ACHN (cell line): ENCODE measurements at regions not wholly inside any gene's neighbourhood (a gene's known extent, or its start where the extent isn't known, plus 50 kb on each side); places are given as distances from the start of the nearest gene placed in this dataset.
"Not testable (repeated sequence)": the region's sequence is repeated elsewhere in the genome, so short reads cannot be mapped to it uniquely, and the experiment has no call there.

Source experiments
- DNase-seq: peaks from one replicate; pipeline ENCODE4 v3.0.0-alpha.2; 2015
- in situ Hi-C: cut with HindIII; loops from 2 replicates; pipeline ENCODE4 v1.10.0; 2017; ENCODE audit warnings: low sequenced_read_pairs, low pct_ligation_motif_present, low pct_unique_long_range_greater_than_20kb

GRCh38 chr2:129190494-129190893 is 789.0 kb upstream of the RAB6C start:
- no peak for DNase-seq
- in situ Hi-C loops, result no loop called here

DNA sequence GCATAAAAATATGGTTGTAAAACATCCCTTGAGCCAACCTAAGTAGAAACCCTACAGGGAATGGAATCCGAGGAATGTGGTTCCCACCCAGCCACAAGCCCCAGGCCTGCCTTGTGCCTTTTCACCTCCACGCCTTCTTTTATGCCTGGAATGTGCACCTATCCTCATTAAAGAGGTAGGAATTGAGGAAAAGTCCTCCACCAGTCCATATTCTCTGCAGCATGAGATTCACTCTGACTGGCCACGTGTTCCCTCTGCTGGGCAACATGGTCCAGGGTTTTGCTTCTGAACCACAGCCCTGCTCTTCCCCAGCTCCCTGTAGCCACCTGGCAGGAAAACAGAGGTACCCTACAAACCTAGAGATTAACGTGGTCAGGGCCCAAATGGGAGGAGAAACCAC is 787.9 kb upstream of the RAB6C start:
- DNase-seq, result peak; percentile 7
- in situ Hi-C loops, result no loop called here

- in situ Hi-C loops, result no loop called here
These were observed 787.3 kb upstream of the RAB6C start for GRCh38 chr2:129192117-129192516.

GRCh38 chr2:129192841-129193253 is 786.6 kb upstream of the RAB6C start:
- DNase-seq, result no peak
- in situ Hi-C loops, result no loop called here

More at GRCh38 chr2:129192117-129192516, 787.3 kb upstream of the RAB6C start:
- no peak for DNase-seq

- DNase-seq, result no peak
These were observed 785.5 kb upstream of the RAB6C start for GRCh38 chr2:129193961-129194360.

DNA sequence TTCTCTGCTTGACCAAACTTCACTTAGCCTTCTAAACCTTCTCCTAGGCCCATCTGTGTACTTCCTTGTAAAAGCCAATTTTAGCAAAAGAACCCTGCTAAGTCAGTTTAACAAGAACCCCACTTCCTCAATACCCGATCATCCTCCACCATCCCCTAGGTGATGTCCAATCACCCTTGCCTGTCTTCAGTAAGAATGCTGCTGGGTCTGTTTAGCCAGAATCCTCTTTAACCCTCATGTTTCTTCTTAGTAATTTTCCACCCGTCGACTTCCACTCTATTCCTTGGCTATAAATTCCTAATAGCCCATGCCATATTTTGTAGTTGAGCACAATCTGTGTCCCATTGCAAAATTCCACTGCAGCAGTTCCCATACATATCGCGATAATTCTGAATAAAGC is 780.0 kb upstream of the RAB6C start:
- no peak for DNase-seq
- in situ Hi-C loops, result no loop called here

More at GRCh38 chr2:129193961-129194360, 785.5 kb upstream of the RAB6C start:
- in situ Hi-C loops, result no loop called here

DNA sequence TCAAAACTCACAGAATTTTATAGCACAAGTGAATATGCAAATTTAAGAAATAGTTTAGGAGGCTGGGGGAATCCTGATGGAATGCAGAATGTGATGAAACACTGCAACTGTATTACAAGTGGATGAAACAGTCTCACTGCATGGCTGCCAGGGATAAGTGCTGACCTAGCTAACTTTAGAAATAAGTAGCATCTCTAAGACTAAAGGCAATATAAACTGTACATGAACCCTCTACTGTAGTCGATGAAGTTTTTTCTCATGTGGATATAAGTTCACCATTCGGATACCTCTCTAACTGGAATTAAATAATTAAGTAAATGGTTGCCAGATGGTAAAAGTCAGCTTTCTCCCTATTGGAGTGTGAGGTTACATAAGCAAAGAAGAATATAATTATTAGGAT is 777.8 kb upstream of the RAB6C start:
- in situ Hi-C loops, result no loop called here
- no peak for DNase-seq

GRCh38 chr2:129203331-129203730 is 776.1 kb upstream of the RAB6C start:
- no peak for DNase-seq
- in situ Hi-C loops, result no loop called here

- in situ Hi-C loops, DNase-seq: not testable (repeated sequence)
These were observed 774.9 kb upstream of the RAB6C start for GRCh38 chr2:129204581-129204980.

DNA sequence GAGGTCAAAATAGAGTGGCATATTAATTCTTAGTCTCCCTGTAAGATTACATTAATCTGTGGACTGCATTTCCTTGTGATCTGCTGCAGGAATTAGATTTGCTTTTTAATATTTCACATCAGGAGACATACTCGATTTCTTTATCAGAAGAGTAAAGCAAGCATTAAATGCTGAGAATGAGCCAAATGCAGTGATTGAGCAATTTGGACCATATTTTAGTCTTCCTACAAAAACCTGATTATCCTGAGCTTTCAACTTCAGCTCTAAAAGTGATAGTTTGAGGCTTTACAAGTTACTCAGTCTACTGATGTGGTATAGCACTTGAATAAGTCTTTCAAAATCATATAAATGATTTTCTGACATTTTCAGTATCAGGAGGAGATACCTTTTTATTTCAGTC is 774.3 kb upstream of the RAB6C start:
- no peak for DNase-seq
- in situ Hi-C loops, result no loop called here

DNA sequence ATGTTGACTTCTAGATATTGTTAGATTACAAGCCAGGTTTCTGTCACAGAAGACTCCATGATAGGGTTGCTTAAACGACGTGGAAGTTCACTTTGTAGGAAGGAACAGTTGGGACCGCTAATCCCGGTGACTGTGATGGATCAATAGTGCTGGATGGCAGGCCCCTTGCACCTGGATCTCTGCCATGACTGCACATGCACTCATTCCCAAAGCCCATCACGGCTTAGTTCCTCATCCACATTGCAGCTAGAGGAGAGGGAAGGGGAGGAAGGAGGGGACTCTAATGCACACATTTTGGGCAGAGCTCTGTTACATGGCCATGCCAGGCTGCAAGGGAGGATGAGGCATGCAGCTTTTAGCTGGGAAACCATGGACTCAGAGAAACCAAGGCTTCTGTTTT is 773.7 kb upstream of the RAB6C start:
- no peak for DNase-seq
- in situ Hi-C loops, result no loop called here

GRCh38 chr2:129212299-129212958 is 767.0 kb upstream of the RAB6C start:
- no peak for DNase-seq
- in situ Hi-C loops, result no loop called here

DNA sequence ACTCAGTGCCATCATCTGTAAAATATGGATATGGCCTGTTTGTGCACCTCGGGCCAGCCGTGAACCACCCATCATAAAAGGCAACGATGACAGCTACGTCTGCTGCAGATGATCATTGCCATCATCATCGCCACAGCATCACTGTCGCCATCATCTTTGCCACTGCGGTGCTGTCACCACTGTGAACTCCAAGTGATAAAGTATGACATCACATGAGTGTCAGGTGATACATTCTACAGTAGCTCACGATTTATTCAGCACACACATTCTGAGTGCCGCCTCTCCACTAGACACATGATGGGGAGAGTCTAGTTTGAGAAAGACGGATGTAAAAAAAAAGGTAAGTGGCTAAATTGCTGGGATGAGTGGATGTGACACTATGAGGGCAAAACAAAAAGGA is 755.4 kb upstream of the RAB6C start:
- in situ Hi-C loops, result no loop called here
- no peak for DNase-seq

GRCh38 chr2:129224486-129224885 is 755.0 kb upstream of the RAB6C start:
- no peak for DNase-seq
- in situ Hi-C loops, result no loop called here

DNA sequence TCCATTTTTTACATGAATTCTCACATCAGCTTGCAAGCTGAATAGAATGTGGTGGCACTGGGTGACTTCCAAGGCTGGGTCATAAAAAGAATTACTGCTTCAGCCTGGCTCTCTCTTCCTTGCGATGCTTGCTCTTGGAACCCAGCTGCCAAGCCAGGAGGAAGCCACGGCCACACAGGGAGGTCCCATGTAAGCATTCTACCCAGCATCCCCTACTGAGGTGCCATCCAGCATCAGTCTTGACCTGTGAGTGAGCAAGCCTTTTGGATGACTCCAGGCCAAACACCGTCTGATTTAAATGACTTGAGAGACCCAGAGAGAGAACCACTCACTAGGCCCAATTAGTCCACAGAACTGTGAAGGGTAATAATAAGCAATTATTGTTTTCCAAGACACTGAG is 750.3 kb upstream of the RAB6C start:
- in situ Hi-C loops, result no loop called here
- no peak for DNase-seq

DNA sequence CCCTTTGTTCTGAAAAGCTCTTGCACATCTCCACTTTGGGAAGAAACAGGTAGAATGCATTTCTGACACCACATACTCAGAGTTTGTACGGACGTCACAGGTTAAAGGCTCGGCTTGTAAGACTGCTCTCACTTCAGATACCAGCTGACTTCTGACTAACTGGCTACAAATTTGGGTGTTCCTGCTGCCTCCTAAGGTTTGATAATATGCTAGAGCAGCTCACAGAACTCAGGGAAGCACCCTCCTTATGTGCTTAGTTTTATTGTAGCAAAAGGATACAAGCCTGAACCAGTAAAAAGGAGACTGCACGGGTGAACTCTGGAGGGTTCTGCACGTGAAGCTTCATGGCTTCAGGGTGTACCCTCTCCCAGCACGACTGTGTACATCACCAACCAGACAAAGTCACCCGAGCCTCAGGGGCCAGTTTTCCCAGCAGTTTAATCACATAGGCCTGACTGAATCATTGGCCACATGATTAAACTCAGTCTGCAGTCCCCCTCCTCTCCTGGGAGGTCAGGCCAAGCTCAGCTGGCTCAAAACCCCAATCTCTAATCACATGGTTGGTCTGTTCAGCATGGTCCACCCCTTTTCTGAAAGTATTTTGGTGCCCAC is 749.5 kb upstream of the RAB6C start:
- DNase-seq, result no peak
- in situ Hi-C loops, result no loop called here

DNA sequence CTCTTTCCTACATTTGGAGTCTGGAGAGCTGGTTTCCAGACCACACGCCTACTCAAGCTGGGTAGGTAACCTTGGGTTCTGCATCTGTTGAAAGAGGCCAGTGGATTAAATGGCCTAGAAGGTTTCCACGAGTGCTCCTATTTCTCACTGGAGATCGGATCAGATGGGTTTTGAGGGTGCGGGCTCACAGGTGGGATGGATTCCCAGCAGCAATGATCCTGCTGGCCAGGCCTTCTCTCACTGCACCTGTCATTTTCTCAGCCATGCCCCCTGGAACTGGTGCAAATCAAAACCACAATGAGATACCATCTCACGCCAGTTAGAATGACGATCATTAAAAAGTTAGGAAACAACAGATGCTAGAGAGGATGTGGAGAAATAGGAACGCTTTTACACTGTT is 747.5 kb upstream of the RAB6C start:
- no peak for DNase-seq
- in situ Hi-C loops, result no loop called here

- DNase-seq, result no peak
- in situ Hi-C loops, result no loop called here
These were observed 746.3 kb upstream of the RAB6C start for GRCh38 chr2:129233166-129233565.

- in situ Hi-C loops, result no loop called here
- DNase-seq, result no peak
These were observed 745.6 kb upstream of the RAB6C start for GRCh38 chr2:129233751-129234406.

- no peak for DNase-seq
- in situ Hi-C loops, result no loop called here
These were observed 742.9 kb upstream of the RAB6C start for GRCh38 chr2:129236601-129237000.
